ENCODE measurements at regions not wholly inside any gene's neighbourhood (a gene's known extent, or its start where the extent isn't known, plus 50 kb on each side); places are given as distances from the start of the nearest gene placed in this dataset.

GRCh38 chr14:22448035-22448904, 140.8 kb downstream of the DAD1 start:
- TF ChIP-seq ZNF563 (CRISPR knock-in tag; IDR thresholded peaks at IDR 0.05) (no peak), TARDBP (CRISPR knock-in tag; IDR thresholded peaks at IDR 0.05) (no peak), SP5 (CRISPR knock-in tag; IDR thresholded peaks at IDR 0.05; ENCODE audit: borderline replicate concordance, low read depth) (no peak), RARA (CRISPR knock-in tag; IDR thresholded peaks at IDR 0.05) (no peak), ATF7 (IDR thresholded peaks at IDR 0.05) (no peak), ATF7 (CRISPR knock-in tag; IDR thresholded peaks at IDR 0.05) (no peak), THRA (CRISPR knock-in tag; IDR thresholded peaks at IDR 0.05; ENCODE audit: borderline replicate concordance) (no peak), IRF1 (CRISPR knock-in tag; IDR thresholded peaks at IDR 0.05; ENCODE audit: low read depth) (no peak), KDM2A (CRISPR knock-in tag; IDR thresholded peaks at IDR 0.05; ENCODE audit: borderline replicate concordance, low read depth) (no peak)
- Histone ChIP-seq H3K4me2 (ENCODE audit: low read depth, low read length) (no peak overlapping the region), H3K79me2 (ENCODE audit: insufficient read depth, low read length) (no peaks in the 10 kb centered on the region), H3K4me1 (ENCODE audit: insufficient read depth, low read length) (no peaks in the 10 kb centered on the region), H3K9me3 (ENCODE audit: low read length) (no peaks in the 10 kb centered on the region), H2AFZ (ENCODE audit: low read length) (no peak overlapping the region), H4K20me1 (ENCODE audit: insufficient read depth, low read length) (no peaks in the 10 kb centered on the region), H3K36me3 (replicated peaks in 1 of 2; ENCODE audit: control insufficient read depth in 1 of 2, insufficient read depth in 2 of 2, low read length in 2 of 2) (no peaks in the 10 kb centered on the region), H3K27ac (ENCODE audit: extremely low read length, insufficient read depth, low read length) (no peak overlapping the region), H3K4me3 (replicated peaks in 1 of 3; ENCODE audit: insufficient read depth in 1 of 3, low read depth in 2 of 3, low read length in 3 of 3) (no peak overlapping the region), H3K27me3 (ENCODE audit: control insufficient read depth in 1 of 2, insufficient read depth in 2 of 2, low read length in 2 of 2) (no peaks in the 10 kb centered on the region; a peak in 1 of 5 replicates), H3K9ac (ENCODE audit: insufficient read depth, low read depth, low read length) (no peak overlapping the region)
- intact Hi-C loops (cut with micrococcal nuclease; ENCODE audit: unreplicated experiment), result no loop called here
- WGBS (ENCODE audit: low lambda C conversion rate), result 41% methylated on average over 10 of the region's 10 CpGs
- ChIA-PET POLR2A (no interaction called here), CTCF (ENCODE audit: low intra/inter-chr PET ratio, low total read pairs) (no interaction called here)
- in situ Hi-C loops (cut with HindIII; ENCODE audit: extremely low pct_ligation_motif_present, low pct_unique_long_range_greater_than_20kb), result no loop called here
- FAIRE-seq (no peak), DNase-seq (ENCODE audit: low spot score) (no peak), ATAC-seq (no peak)
- BruUV-seq (replicated peaks), result no TSS peak

All from HepG2 (cell line).